NCI-H2196 treated with DMSO at 0.1 percent for 48 hours (cell line): ENCODE measurements at regions not wholly inside any gene's neighbourhood (a gene's known extent, or its start where the extent isn't known, plus 50 kb on each side); places are given as distances from the start of the nearest gene placed in this dataset.
"Not testable (repeated sequence)": the region's sequence is repeated elsewhere in the genome, so short reads cannot be mapped to it uniquely, and the experiment has no call there.

Experiments used
- DNase-seq: peaks from one replicate; lab custom pipeline; 2025; ENCODE audit not compliant: unreplicated experiment; lab: John Stamatoyannopoulos, UW

DNA sequence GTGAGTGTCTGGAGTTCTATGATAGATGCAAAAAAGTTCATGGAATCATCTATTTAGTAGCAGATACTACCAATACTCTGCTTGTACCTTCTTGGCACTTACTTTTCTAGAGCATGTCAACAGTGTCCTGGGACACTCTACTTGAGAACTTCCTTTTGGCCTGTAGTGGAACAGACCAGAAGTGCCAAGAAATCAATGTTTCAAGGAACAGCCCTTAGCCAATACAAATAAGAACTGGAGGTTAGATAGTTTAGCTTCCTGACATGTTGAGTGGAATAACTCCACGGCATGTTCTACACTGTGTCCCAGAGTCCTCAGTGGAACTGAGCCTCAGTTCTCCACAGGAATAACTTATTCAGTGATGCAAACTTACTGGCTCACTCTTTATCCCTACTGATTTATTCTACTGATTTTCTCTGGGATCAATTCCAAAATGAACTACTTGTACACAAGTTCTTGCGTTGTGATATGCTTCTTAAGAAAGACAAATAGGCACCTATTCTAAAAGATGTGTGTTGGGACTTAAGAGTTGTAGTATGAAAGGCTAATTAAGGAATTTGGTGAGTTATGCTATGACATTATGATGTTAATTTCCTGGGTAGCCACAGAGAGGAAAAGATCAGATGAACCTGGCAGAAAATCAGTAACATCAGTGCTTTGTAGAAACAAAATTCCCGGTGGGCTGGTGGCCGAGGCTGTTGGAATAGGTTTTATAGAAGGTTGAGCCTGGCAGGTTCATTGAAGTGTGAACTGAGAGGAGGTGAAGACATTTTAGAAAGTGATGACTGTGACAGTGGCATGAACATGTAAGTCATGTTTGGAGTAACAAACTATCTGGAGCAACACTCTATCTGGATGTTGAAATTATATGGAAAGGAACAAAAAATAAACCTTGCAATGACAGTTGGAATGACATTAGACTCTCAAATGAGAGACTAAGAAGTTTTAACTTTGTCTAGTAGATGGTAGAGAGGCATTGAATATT is 101.8 kb upstream of the RBMS3 start:
- no peak for DNase-seq

DNA sequence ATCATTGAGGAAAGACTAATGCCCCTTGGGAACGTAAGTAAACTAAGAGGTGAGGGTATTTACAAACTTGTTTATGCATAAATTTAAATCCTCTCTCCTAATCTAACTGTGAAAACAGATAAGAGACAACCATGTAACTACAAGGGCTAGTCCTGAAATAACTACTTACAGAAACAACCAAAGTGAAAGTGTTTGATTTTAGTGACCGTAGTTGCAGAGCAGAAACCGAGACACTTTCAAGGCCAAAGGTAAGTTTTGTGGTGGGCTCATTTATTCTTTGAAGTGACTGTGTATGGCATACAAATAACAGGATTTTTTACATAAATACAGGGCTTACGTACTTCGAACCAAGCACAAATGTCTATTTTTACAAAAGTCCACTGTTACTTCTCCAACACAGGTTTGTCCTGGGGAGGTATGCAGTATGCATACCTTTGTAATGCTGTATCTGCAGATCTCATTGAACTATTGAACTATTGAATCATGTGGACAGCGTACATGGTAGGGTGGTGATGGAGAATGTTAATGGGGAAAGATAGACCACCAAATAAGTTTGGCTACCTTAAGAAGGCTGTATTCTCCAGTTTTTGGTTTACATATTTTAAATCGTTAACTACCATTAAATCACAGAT is 99.6 kb upstream of the RBMS3 start:
- no peak for DNase-seq

DNA sequence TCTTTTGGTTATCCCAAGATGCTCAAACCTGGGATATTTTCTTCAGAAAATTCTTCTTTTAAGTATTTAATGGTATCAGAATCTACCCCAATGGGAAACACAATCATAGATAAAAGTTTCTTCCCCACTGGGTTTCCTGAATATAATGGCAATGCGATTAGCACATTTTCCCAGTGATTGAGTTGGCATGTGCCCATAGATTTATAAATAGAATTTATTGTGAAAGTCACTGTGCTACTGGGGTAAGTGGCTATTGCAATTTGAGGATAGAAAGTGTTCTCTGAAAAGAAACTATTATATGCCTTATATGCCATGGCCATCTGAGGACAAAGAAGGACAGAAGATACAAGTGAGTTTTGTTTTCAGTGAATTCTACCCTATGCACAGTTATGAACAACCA is 99.0 kb upstream of the RBMS3 start:
- no peak for DNase-seq

DNA sequence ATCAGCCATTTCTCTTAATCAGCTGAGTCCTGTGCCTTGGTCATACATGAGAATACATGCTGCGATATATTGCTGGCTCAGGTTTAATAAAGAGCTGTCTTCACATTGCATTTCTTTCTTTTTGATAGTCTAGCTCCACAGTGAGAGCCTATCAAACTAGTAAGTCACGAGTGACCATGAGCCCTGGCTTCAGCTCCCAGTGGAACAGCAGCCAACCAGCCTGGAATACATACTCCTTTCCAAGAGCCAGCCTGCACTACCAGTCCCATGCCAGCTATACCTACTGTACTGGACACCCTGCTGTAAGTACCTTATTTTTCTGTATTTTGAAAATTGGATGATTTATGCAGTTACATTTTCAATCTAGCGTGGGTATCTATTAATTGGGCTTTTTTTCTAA is 98.0 kb upstream of the RBMS3 start:
- not testable (repeated sequence) for DNase-seq

DNA sequence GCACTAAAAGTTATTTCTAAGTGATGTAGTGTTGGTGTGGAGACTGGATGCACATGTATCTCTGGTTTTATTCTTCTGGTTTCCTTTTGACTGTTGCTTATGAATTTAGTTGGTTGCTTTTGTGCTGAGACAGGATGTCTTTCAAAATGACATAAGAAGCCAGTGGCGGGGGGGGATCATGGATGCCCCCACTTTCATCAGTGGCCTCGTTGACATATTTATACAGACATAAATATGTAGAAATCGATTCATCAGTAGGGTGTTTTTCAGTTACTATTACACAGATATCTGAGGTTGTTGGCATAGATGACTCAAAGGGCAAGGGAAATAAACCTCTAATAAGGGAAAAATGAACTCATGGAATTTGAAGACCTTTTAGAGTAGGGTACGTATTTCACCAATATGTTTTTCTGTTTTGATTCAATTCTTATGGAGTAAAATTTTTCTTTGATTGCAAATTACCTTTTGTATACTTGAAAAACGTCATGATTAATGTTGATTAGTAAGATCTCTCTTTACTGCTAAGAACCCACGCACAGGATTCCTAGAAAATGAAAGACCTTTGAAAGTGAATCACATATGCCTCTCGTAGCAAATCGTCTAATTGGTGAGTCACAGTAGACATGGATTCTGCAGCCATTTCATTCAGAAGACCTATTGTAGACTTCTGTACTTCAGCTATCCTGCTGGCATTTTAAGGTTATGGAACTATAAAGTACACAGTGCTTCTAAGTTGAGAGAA is 97.4 kb upstream of the RBMS3 start:
- DNase-seq, result no peak

DNA sequence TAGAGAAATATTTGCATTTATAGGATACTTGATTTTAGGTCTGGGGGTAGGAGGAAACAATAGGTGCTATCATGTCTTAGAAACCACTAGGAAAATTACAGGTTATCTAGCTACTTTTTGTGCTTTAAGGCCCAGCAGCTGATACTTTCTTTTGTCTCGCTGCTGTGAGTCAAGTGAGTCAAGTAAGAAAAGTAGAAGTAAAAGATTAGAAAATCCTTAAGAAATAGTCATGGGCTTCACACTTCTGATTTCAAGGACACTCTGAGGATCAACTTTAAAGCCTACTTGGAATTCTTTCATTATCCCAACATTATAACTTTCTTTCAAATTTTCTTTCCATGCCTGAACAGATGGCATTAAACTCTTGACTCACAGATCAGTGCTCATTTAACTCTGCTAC is 95.2 kb upstream of the RBMS3 start:
- DNase-seq, result no peak

DNA sequence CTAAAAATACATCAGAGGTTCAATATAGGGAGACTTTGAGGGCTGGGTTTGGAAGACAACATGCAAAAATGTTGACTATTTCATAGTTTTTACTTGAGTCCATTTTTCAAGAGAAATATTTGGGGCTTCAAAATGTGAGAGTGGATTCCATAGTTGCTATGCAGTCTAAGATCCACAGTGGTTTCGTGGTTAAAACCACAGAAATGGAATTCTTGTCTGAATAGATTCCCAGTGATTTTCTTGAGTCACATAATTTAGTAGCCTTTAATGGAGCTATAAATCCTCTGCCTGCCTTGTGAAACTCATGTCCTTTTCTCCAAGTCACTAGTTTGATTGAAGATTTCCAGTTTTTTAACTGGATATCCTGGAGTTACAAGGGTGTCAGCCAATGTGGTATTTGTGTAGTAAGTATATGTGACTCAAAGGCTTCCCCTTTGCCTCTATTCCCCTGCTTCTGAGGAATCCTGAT is 94.7 kb upstream of the RBMS3 start:
- no peak for DNase-seq

DNA sequence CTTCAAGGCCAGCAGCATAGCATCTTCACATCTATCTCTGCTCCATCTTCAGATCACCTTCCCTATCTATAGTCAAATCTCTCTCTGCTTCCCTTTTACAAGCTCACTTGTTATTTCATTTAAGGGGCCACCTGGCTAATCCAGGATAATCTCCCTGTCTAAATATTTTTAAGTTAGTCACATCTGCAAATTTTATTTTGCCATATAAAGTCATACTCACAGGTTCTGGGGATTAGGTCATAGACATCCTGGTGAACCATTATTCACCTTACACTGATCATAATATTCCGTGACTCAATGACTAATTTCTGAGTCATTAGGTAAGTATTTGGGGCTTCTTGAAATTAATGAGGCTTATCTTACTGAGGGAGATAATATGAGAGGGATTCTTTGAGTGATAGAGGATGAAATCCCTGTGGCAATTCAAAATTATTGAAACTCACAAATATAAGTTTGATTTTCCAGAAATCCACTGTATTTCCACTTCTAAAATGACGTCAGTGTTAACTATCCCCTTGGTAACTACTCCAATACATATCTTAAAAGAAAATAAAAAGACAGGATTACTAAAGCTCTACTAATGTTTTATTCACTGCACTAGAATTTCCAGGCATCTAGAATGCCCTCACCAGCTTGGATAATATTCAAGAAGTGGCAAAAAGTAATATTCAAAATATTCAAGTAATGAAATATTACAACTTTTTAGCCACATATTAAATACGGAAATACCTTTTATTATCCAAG is 93.7 kb upstream of the RBMS3 start:
- no peak for DNase-seq

DNA sequence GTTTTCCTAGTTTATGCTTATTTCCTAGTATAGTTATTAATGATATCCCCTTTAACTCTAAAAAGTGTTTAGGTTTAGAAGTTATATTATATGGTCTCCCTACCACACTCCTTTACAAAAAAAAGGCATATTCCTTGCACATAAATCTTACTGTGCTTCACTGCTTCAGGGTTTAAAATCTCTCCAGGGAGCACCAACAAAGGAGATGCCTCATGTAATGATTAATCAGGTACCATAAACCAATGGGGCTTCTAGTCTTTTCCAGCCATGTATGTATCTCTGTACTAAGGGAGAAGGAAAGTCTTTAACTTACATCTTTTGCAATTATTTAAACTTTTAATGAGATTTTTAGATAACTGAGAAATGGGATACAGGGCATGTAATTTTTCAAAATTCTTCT is 91.5 kb upstream of the RBMS3 start:
- no peak for DNase-seq

DNA sequence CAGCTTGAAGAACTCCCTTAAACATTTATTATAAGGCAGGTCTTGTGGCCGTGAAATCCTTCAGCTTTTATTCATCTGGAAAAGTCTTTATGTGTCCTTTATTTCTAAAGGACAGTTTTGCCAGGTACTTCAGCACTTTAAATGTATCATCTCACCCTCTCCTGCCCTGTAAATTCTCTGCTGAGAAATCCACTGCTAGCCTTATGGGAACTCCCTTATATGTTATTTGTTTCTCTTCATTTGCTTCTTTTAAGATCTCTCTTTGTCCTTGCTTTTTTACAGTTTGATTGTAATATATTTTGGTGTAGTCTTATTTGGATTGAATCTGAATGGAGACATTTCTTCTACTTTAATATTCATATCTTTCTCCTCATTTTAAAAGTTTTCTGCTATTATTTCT is 86.7 kb upstream of the RBMS3 start:
- no peak for DNase-seq

DNA sequence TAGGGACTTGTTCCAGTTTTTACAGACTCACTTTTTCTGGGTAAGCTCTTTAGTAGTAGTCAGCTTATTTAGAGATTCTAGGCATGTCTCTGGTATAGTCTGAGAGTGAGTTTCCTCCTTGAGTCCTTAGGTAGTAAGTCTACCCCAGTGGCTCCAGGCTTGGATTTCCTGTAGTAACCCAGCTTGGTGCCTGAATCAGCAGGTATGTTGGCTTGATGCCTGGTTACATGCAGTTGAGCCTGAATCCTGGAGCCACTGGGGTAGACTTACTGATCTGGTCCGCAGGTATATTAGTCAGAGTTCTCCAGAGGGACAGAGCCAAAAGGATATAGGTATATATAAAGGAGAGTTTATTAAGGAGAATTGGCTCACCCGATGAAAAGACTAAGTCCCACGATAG is 85.8 kb upstream of the RBMS3 start:
- DNase-seq, result no peak

DNA sequence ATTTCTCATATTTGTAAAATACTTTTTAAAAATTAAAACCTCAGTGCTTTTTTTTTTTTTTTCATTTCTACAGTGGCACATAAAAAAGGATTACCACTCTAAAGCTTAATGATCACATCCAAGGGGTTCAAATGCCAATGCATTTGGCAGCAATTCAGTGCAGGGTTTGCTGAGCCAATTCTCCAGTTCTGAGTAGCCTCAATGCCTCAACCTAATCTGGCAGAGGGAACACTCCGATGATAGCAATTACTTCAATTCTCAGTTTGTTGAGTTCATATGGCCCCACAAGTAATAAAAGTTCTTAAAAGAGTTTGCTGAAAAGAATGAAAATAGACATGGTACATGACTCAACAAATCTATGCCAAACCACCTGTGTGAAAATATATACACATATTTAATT is 79.3 kb upstream of the RBMS3 start:
- no peak for DNase-seq

DNA sequence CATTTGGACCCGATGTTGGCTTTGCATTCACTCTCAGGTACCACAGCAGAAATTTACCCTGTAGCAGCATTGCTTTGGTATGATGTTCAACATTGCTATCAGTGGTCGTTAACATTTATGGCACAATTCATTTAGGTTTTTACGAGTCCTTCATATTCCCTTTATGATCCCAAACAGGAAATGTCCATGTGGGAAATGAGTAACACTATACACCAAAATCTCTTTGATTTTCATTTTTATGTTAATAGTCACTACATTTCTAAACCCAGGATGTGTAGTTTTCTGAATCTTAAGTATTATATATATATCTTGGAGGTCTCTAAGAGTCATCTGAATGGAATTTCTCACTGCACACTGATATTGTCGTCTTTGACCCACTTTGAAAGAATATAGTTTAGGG is 78.5 kb upstream of the RBMS3 start:
- no peak for DNase-seq

DNA sequence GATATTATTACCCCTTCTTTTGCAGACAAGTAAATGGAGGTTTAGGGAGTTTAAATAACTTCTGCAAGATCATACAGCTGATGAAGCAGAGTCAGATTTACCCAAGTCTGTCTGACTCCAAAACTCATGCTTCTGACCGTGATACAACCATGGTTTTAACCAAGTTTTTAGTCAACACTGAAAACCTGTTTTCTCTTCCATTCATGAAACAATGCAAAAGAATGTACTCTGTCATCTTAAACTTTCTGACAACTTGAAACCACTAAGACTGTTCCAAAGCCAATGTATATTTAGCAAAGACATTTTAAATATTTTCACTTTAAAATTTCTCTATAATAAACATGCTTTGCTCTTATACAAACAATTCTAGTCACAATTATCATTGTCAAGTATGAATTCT is 77.0 kb upstream of the RBMS3 start:
- no peak for DNase-seq

DNA sequence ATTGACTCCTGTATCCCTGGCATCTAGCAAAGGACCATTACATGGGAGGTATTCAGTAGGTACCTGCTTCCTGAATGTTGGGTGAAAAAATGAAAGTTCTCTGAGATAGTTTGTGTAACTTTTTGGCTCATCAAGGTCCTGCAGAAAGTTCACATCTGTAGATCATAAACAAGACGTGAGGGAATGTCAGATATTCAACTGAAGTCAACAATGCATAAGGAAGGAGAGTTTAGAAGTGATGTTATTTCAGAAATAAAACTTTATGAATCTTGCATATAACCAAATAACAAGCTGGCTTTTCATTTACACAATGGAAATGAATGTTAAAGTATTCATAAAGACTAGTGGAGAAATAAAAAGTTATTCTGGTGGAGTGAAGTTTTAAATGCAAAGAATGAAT is 73.4 kb upstream of the RBMS3 start:
- no peak for DNase-seq

DNA sequence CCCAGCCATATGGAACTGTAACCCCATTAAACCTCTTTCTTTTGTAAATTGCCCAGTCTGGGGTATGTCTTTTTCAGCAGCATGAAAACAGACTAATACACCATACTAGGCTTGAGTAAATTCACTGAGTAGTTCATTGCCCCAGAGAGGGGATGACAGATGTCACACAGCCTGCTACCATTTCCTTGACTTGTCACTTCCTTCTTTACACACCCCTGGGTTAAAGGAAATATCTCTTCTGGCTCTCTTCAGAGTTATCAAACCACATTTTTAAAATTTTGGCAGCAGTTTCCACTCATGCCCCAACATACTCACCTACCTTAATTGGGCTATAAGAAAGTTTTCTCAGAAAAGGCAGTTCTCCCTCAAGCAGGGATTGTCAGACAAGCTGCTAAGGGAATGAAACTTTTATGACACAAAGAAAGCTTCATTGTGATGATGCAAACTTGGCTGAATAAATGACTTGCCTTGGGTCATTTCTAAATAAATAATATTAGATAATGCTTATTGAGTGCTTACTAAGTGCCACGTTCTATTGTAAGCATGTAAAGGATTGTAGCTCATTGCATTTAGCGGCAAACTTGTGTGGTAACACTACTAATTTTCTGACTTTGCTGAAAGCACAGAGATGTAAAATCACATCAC is 68.0 kb upstream of the RBMS3 start:
- DNase-seq, result no peak

DNA sequence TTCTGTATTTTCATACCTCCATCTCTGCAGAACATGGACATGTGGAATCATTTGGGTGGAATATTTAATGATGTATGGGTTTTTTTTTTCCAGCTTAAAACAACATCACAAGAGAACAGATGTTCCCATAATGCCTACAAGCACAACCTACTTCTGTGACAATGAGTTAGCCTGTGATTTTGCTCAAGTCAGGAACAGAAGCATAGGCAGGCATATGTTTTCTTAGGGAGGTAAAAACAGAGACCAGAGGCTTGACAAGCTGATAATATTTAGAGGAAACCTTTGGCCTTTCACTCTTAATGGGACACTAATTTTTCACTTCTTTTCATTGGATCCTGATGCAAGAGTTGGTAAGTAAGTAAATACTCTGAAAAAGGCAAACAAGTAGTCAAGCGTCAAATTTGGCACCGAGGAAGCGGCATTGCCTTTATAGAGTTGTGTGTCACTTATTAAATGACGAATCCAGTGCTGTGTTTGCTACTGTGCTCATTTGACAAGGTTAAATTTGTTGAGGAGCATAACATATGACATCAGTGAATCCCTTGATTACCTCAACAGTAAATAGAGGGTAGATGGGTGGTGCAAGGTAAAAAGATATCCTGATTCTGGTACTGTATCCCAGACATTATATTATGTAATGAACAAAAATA is 66.7 kb upstream of the RBMS3 start:
- no peak for DNase-seq

DNA sequence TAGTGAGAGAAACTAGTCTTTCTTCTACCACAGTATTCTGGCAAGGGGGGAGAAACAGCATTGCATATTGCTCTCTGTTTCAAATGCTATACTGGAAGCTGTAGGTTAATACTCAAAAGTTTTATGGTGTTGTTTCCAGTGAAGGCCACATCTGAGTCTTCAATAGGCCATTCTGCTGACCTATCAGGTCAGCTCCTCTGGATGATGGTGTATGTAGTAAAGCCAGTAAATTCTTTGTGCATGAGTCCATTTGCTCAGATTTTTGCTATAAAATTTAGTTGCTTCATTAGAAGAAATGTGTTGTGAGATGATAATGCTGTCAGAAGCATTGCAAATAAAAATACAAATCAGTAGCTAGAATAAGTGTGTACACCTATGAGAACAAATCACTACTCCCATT is 64.9 kb upstream of the RBMS3 start:
- no peak for DNase-seq

DNA sequence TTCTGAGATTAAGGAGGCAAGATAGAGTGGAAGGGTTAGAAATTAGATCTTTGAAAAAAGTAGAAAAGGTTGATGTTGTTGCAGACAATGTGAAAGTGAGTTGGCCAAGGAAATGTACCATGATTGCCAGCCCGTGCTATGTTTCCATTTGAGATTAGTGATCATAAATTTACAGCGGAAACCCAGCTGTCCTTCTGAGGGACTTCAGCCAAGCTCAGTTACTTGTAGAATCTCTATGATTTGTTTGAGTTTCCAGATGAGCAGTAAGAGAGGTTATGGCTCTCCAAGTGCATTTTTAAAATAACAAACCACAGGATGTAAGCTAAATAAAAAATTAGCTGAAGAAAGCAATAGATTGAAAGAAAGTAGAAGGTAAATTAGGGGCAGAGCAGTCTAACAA is 54.2 kb upstream of the RBMS3 start:
- DNase-seq, result no peak

DNA sequence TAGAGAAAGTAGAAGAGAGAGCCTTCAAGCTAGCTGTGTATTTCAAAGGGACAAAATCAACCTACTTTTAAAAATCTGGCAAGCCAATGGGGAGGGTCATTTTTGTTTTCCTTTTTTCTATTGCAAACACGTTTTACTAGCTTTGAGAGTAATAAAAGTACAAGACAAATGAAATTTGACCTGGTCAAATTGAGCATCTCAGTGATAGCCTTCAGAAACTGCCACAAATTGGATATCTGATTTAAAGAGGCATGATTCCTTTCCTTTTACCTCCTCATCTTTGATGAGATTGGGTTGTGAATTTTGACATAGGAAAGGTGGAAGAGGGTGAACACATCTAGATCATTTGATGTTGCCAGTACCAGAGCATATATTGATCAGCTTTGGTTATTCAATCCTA is 53.6 kb upstream of the RBMS3 start:
- no peak for DNase-seq
